ENCODE measurements at regions not wholly inside any gene's neighbourhood (a gene's known extent, or its start where the extent isn't known, plus 50 kb on each side); places are given as distances from the start of the nearest gene placed in this dataset.
A peak's percentile ranks its signal among the peaks of the same experiment; 100 is the strongest.

DNA sequence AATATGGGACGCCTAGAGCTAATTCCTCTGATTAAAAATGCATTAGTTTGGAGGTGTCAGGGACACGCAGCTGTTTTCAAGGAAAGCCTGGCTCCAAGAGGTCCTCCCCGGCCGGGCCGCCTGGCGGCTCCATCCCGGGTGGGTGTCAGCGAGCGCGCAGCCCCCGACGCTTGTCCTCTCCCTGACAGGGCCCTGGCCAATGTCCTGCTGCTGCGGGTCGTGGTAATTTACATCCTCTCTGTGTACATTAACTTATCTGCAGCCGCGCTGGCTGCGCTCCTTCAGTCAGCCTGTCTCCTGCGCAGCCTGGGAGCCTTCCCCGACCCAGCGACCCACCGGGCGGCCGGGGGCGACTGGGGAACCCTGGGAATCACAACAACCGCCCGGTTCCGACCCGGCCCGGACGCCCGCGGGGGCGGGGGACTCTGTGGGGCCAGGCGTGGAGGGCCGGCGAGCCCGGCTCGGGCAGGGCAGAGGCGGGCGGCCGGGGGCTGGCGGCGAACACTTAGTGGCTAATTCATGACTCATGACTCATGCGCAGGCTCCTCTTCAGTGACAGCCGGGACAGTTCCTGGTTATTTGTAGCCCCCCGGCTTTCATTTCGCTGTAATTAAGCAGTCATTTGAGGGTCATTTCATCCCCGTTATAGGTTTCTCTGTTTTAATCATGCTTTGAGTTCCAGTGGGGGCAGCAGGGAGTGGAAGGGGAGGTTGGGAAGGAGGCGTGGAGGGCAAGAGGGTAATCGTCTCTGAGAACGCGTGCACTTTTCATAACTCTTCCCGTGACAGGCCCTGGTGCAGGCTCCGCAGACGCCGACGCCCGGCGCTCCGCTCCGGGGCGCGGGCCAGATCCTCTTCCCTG lies 141.9 kb upstream of the CTAGE1 start:
- no peak for DNase-seq (ENCODE audit: low read depth, low spot score)

DNA sequence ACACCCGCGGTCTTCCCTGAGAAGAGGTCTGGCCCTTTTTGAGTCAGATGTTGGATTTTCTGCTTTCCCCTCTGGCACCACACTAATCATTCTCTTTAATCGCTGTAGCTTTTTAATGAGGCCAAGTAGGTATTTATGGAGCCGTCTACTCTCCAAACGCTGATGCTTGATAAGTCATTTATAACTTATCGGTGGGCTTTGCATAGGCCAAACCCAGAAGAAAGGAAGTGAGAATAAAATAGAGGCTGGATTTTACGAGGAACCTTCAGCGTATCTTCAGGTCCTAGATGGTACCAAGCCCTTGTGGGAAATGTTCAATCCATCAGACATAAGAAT lies 142.5 kb upstream of the CTAGE1 start:
- no peak overlapping the region for H3K4me3 ChIP-seq
- H3K9me3 ChIP-seq (ENCODE audit: low read depth, low read length), result no peaks in the 10 kb centered on the region
- H3K9ac ChIP-seq (ENCODE audit: insufficient read length), result no peak overlapping the region
- no peak overlapping the region for H3K27ac ChIP-seq
- TF ChIP-seq EZH2 (IDR thresholded peaks at IDR 0.05) (peak; percentile 24), FOXP2 (optimal IDR thresholded peaks at IDR 0.05; ENCODE audit: control extremely low read depth, extremely low read length, insufficient read depth) (no peak)
- H3K36me3 ChIP-seq (ENCODE audit: insufficient read depth, low read length), result no peaks in the 10 kb centered on the region
- DNase-seq (ENCODE audit: low read depth, low spot score), result no peak

More for the DNA sequence above, 141.9 kb upstream of the CTAGE1 start:
- TF ChIP-seq POLR2AphosphoS5 (IDR thresholded peaks at IDR 0.05; ENCODE audit: borderline replicate concordance, low read depth, low read length), result no peak
- TF ChIP-seq EZH2 (IDR thresholded peaks at IDR 0.05), result peak; percentile 99
- no peaks in the 10 kb centered on the region for H3K36me3 ChIP-seq (ENCODE audit: insufficient read depth, low read length)
- H3K27ac ChIP-seq, result no peak overlapping the region
- 0 out of 2 replicates have a peak overlapping the region, but pooled peaks have one; percentile 18 for H3K4me3 ChIP-seq
- H3K9ac ChIP-seq (ENCODE audit: insufficient read length), result no peak overlapping the region
- no peaks in the 10 kb centered on the region for H3K9me3 ChIP-seq (ENCODE audit: low read depth, low read length)

DNA sequence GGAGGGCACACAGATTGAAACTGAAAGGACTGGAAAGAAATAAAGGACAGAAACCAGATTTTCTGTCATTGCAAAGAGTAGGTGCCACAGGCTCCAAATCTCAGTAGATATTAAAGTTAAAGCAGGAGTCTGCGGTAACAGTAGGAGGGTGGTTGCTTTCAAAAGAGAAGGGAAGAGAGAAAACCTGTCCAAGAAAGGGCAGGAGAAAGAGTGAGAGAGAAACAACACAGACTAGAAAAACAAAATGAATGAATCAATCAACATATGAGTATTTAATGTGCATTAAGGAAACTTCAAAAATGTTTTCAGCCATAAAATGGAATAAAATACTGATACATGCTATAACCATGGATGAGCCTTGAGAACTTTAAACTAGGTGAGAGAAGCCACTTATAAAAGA lies 143.1 kb upstream of the CTAGE1 start:
- Histone ChIP-seq H3K27ac (no peak overlapping the region), H3K4me3 (no peak overlapping the region), H3K36me3 (ENCODE audit: insufficient read depth, low read length) (no peaks in the 10 kb centered on the region), H3K9me3 (ENCODE audit: low read depth, low read length) (no peaks in the 10 kb centered on the region), H3K9ac (ENCODE audit: insufficient read length) (no peak overlapping the region)
- no peak for TF ChIP-seq EZH2 (IDR thresholded peaks at IDR 0.05)
- TF ChIP-seq POLR2AphosphoS5 (IDR thresholded peaks at IDR 0.05; ENCODE audit: borderline replicate concordance, low read depth, low read length), result no peak
- no peak for TF ChIP-seq FOXP2 (optimal IDR thresholded peaks at IDR 0.05; ENCODE audit: control extremely low read depth, extremely low read length, insufficient read depth)
- no peak for DNase-seq (ENCODE audit: low read depth, low spot score)

DNA sequence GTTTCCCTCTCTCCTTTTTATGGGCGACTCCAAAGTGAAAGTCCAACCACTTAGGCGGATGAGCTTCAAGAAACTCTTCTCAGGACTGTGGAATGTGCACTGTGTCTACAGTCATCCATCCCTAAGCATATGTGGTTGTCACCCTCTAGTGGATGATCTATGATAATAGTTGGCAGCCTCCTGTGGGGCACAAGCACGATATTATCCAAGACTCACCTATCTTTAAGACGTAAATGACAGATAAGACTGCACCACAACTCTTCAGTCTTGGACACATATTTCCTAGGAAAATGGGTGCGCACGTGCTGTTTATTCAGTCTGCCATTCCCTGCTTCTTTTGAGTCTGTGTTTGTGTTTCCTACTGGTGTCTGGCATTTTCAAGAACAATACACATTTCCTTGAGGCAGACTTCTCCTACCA lies 145.5 kb upstream of the CTAGE1 start:
- no peak for TF ChIP-seq FOXP2 (optimal IDR thresholded peaks at IDR 0.05; ENCODE audit: control extremely low read depth, extremely low read length, insufficient read depth)
- TF ChIP-seq POLR2AphosphoS5 (IDR thresholded peaks at IDR 0.05; ENCODE audit: borderline replicate concordance, low read depth, low read length), result no peak
- TF ChIP-seq EZH2 (IDR thresholded peaks at IDR 0.05), result no peak
- peak; percentile 14 for DNase-seq (ENCODE audit: low read depth, low spot score)
- H3K4me3 ChIP-seq, result no peak overlapping the region

DNA sequence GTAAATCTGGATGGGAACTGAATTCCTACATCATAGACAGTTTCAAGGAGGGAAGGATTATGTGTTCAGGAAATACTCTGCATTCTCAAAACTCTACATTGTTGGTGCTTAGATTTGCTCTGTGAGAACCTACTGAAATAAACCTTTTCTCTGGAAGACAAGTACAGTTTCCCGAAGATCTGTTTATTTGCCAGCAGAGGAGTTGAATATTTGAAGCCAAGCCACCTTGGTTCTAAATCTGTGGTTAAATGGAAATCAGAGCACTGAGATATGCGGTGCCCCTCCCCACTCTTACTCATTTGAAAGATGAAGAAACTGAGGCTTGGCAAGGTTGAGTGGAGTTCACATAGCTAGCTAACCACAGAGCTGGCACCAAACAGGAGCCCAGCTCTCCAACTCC lies 146.3 kb upstream of the CTAGE1 start:
- DNase-seq (ENCODE audit: low read depth, low spot score), result no peak
- Histone ChIP-seq H3K27ac (no peak overlapping the region), H3K9ac (ENCODE audit: insufficient read length) (no peak overlapping the region), H3K9me3 (ENCODE audit: low read depth, low read length) (no peaks in the 10 kb centered on the region), H3K4me3 (no peak overlapping the region), H3K36me3 (ENCODE audit: insufficient read depth, low read length) (no peaks in the 10 kb centered on the region)
- no peak for TF ChIP-seq EZH2 (IDR thresholded peaks at IDR 0.05)
- TF ChIP-seq FOXP2 (optimal IDR thresholded peaks at IDR 0.05; ENCODE audit: control extremely low read depth, extremely low read length, insufficient read depth), result no peak
- no peak for TF ChIP-seq POLR2AphosphoS5 (IDR thresholded peaks at IDR 0.05; ENCODE audit: borderline replicate concordance, low read depth, low read length)

More for the DNA sequence above, 145.5 kb upstream of the CTAGE1 start:
- H3K9me3 ChIP-seq (ENCODE audit: low read depth, low read length), result no peaks in the 10 kb centered on the region
- no peak overlapping the region for H3K9ac ChIP-seq (ENCODE audit: insufficient read length)
- H3K36me3 ChIP-seq (ENCODE audit: insufficient read depth, low read length), result no peaks in the 10 kb centered on the region
- H3K27ac ChIP-seq, result no peak overlapping the region

DNA sequence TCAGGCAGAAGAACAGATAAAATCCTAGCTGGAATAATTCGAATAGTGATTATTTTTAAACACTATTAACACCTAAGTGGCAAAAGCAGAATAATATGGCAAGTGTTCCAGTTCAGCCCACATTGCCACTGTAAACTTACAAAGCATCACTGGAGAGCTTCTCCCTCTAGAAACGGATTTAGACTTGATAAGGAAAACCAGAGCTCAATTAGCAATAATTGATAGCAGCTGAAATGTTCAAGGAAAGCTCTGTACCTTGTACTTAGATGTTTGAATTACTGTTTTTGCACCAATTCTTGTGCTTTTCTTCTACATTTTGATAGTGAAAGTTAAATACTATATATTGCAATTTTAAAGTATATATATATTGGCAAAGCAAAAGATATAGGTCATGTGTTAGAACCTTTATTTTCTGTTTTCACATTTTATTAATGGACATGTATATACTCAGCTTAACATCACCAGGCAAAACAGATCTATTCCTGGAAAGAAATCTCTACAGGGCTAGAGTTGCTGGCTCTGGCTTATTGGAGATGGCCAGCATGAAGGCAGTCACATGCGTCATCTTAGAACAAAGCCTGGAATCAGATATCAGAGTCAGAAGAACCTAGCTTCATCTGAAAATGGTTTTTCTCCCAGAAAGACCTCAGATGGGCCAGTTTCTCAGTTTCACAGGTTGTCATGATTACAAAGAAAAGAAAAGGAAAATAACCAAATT lies 149.1 kb upstream of the CTAGE1 start:
- no peaks in the 10 kb centered on the region for H3K36me3 ChIP-seq (ENCODE audit: insufficient read depth, low read length)
- no peak overlapping the region for H3K4me3 ChIP-seq
- no peak overlapping the region for H3K27ac ChIP-seq
- no peaks in the 10 kb centered on the region for H3K9me3 ChIP-seq (ENCODE audit: low read depth, low read length)
- no peak overlapping the region for H3K9ac ChIP-seq (ENCODE audit: insufficient read length)
- no peak for DNase-seq (ENCODE audit: low read depth, low spot score)
- TF ChIP-seq FOXP2 (optimal IDR thresholded peaks at IDR 0.05; ENCODE audit: control extremely low read depth, extremely low read length, insufficient read depth), result no peak
- TF ChIP-seq EZH2 (IDR thresholded peaks at IDR 0.05), result no peak
- no peak for TF ChIP-seq POLR2AphosphoS5 (IDR thresholded peaks at IDR 0.05; ENCODE audit: borderline replicate concordance, low read depth, low read length)

DNA sequence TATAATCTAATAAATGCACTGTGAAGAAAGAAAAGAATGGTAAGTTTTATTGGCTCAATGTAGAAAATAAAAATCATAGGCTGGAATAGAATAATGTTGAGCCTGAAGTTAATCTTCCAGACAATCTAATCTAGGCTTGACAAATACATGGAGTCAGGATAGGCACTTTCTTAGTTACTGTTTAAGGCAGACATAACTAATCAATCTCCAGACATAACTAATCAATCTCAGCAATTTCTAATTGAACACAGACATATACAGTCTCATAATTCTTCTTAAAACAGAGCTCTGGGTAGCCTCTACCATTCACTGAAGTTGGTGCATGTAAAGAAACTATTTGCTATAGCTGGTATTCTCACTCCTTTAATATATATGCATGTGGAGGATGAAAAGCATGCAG lies 150.1 kb upstream of the CTAGE1 start:
- H3K9me3 ChIP-seq (ENCODE audit: low read depth, low read length), result no peaks in the 10 kb centered on the region

DNA sequence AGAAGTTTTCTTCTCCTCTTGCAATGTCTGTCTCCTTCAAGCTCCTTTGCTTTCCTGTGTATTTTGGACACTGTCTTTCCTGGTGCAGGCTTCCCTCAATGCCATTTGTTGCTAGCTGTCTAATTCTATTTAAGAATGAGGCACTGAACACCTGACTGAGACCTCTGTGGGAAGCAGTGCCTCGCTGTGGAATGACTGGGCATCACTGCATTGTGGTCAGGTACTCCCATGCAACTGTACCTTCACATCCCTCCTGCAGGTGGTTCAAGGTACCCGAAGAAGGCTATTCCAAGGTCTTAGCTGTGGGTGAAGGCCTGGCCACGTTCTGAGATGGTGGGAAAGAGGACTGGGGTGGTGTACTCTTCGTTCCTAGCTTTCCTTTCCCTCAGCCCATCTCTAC lies 152.8 kb upstream of the CTAGE1 start:
- no peak overlapping the region for H3K9ac ChIP-seq (ENCODE audit: insufficient read length)
- no peak for TF ChIP-seq POLR2AphosphoS5 (IDR thresholded peaks at IDR 0.05; ENCODE audit: borderline replicate concordance, low read depth, low read length)
- no peak for TF ChIP-seq FOXP2 (optimal IDR thresholded peaks at IDR 0.05; ENCODE audit: control extremely low read depth, extremely low read length, insufficient read depth)
- no peak for TF ChIP-seq EZH2 (IDR thresholded peaks at IDR 0.05)
- no peaks in the 10 kb centered on the region for H3K9me3 ChIP-seq (ENCODE audit: low read depth, low read length)
- no peaks in the 10 kb centered on the region for H3K36me3 ChIP-seq (ENCODE audit: insufficient read depth, low read length)
- no peak overlapping the region for H3K27ac ChIP-seq
- no peak overlapping the region for H3K4me3 ChIP-seq
- no peak for DNase-seq (ENCODE audit: low read depth, low spot score)

More for the DNA sequence above, 150.1 kb upstream of the CTAGE1 start:
- Histone ChIP-seq H3K36me3 (ENCODE audit: insufficient read depth, low read length) (no peaks in the 10 kb centered on the region), H3K27ac (no peak overlapping the region), H3K4me3 (no peak overlapping the region), H3K9ac (ENCODE audit: insufficient read length) (no peak overlapping the region)
- TF ChIP-seq FOXP2 (optimal IDR thresholded peaks at IDR 0.05; ENCODE audit: control extremely low read depth, extremely low read length, insufficient read depth), result no peak
- no peak for TF ChIP-seq POLR2AphosphoS5 (IDR thresholded peaks at IDR 0.05; ENCODE audit: borderline replicate concordance, low read depth, low read length)
- no peak for TF ChIP-seq EZH2 (IDR thresholded peaks at IDR 0.05)
- no peak for DNase-seq (ENCODE audit: low read depth, low spot score)
